HL-60 (cell line): ENCODE measurements at regions not wholly inside any gene's neighbourhood (a gene's known extent, or its start where the extent isn't known, plus 50 kb on each side); places are given as distances from the start of the nearest gene placed in this dataset.
"Not testable (repeated sequence)": the region's sequence is repeated elsewhere in the genome, so short reads cannot be mapped to it uniquely, and the experiment has no call there.

Experiments used
- CTCF ChIP-seq: IDR thresholded peaks from one replicate; pipeline ENCODE4 v1.5.1; 2011; ENCODE audit warnings: low read length, control low read depth, inconsistent platforms; ENCODE audit not compliant: insufficient read depth
- POLR2AphosphoS5 ChIP-seq: IDR thresholded peaks from 2 replicates; pipeline ENCODE4 v1.6.1; 2012; ENCODE audit warnings: low read depth

GRCh38 chr22:12584457-12584856 lies 2943.5 kb upstream of the OR11H1 start:
- TF ChIP-seq POLR2AphosphoS5, CTCF: not testable (repeated sequence)
